ENCODE measurements at regions not wholly inside any gene's neighbourhood (a gene's known extent, or its start where the extent isn't known, plus 50 kb on each side); places are given as distances from the start of the nearest gene placed in this dataset.

GRCh38 chr1:38371505-38371844, 324.9 kb upstream of the POU3F1 start:
- no peak for DNase-seq (ENCODE audit: low read depth)
- no peak for TF ChIP-seq CTCF (IDR thresholded peaks at IDR 0.05; ENCODE audit: control insufficient read depth, extremely low read depth, insufficient read depth)
- H3K4me3 ChIP-seq (ENCODE audit: low read depth, low read length): no peak overlapping the region

GRCh38 chr1:38370716-38371504, 324.3 kb upstream of the POU3F1 start:
- H3K4me3 ChIP-seq (ENCODE audit: low read depth, low read length): no peak overlapping the region
- no peak for TF ChIP-seq CTCF (IDR thresholded peaks at IDR 0.05; ENCODE audit: control insufficient read depth, extremely low read depth, insufficient read depth)
- no peak for DNase-seq (ENCODE audit: low read depth)

- TF ChIP-seq CTCF (IDR thresholded peaks at IDR 0.05; ENCODE audit: control insufficient read depth, extremely low read depth, insufficient read depth): no peak
- no peak overlapping the region for H3K4me3 ChIP-seq (ENCODE audit: low read depth, low read length)
- DNase-seq (ENCODE audit: low read depth): no peak
Observed at GRCh38 chr1:38365242-38365641, 318.6 kb upstream of the POU3F1 start.

GRCh38 chr1:38361566-38361965, 315.0 kb upstream of the POU3F1 start:
- H3K4me3 ChIP-seq (ENCODE audit: low read depth, low read length): no peak overlapping the region
- TF ChIP-seq CTCF (IDR thresholded peaks at IDR 0.05; ENCODE audit: control insufficient read depth, extremely low read depth, insufficient read depth): no peak
- no peak for DNase-seq (ENCODE audit: low read depth)

- no peak overlapping the region for H3K4me3 ChIP-seq (ENCODE audit: low read depth, low read length)
- no peak for DNase-seq (ENCODE audit: low read depth)
- peak; percentile 38 for TF ChIP-seq CTCF (IDR thresholded peaks at IDR 0.05; ENCODE audit: control insufficient read depth, extremely low read depth, insufficient read depth)
Observed at GRCh38 chr1:38360807-38361206, 314.2 kb upstream of the POU3F1 start.

- no peak for DNase-seq (ENCODE audit: low read depth)
- no peak for TF ChIP-seq CTCF (IDR thresholded peaks at IDR 0.05; ENCODE audit: control insufficient read depth, extremely low read depth, insufficient read depth)
- no peak overlapping the region for H3K4me3 ChIP-seq (ENCODE audit: low read depth, low read length)
Observed at GRCh38 chr1:38353956-38354355, 307.4 kb upstream of the POU3F1 start.

GRCh38 chr1:38352869-38353268, 306.3 kb upstream of the POU3F1 start:
- no peak for DNase-seq (ENCODE audit: low read depth)
- H3K4me3 ChIP-seq (ENCODE audit: low read depth, low read length): no peak overlapping the region
- no peak for TF ChIP-seq CTCF (IDR thresholded peaks at IDR 0.05; ENCODE audit: control insufficient read depth, extremely low read depth, insufficient read depth)
